ENCODE measurements at regions not wholly inside any gene's neighbourhood (a gene's known extent, or its start where the extent isn't known, plus 50 kb on each side); places are given as distances from the start of the nearest gene placed in this dataset.

GRCh38 chr4:74615411-74615810, 170.5 kb downstream of the AREG start:
- TF ChIP-seq CTCF (conservative IDR thresholded peaks at IDR 0.05; ENCODE audit: low read length) (no peak), EZH2phosphoT487 (IDR thresholded peaks at IDR 0.05; ENCODE audit: borderline replicate concordance, low read depth, low read length) (no peak)

Measured in OCI-LY7 (cell line).